ENCODE measurements at regions not wholly inside any gene's neighbourhood (a gene's known extent, or its start where the extent isn't known, plus 50 kb on each side); places are given as distances from the start of the nearest gene placed in this dataset.
"Not testable (repeated sequence)": the region's sequence is repeated elsewhere in the genome, so short reads cannot be mapped to it uniquely, and the experiment has no call there.

DNA sequence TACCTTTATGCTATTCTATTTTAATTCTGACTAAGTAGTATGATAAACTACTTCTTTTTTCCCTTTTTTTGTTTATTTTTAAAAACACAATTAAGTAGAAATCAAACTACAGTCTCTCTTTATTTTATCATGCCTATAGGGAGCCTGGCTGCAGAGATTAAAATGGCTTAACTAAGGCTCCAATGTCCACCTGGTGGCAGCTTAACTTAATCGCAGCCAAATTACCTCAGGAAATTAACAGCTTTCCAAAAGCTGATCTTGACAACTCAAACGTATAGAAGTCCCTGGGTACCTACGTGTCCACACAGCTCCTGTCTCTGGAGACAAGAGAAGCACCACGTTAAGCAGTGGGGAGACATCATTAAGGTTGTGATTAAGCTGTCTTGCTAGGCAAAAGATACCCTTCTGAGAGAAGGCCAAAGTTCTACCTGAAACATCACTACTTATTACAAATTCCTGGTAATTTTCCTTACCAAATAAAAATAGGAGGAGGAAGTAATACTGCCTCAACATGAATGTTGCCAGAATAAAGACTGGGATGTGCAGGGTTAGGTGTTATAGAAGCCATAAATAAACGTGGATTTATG lies 63.2 kb upstream of the SNX19 start:
- intact Hi-C loops (cut with DNase I), result no loop called here
- no peak for DNase-seq (ENCODE audit: low spot score)

DNA sequence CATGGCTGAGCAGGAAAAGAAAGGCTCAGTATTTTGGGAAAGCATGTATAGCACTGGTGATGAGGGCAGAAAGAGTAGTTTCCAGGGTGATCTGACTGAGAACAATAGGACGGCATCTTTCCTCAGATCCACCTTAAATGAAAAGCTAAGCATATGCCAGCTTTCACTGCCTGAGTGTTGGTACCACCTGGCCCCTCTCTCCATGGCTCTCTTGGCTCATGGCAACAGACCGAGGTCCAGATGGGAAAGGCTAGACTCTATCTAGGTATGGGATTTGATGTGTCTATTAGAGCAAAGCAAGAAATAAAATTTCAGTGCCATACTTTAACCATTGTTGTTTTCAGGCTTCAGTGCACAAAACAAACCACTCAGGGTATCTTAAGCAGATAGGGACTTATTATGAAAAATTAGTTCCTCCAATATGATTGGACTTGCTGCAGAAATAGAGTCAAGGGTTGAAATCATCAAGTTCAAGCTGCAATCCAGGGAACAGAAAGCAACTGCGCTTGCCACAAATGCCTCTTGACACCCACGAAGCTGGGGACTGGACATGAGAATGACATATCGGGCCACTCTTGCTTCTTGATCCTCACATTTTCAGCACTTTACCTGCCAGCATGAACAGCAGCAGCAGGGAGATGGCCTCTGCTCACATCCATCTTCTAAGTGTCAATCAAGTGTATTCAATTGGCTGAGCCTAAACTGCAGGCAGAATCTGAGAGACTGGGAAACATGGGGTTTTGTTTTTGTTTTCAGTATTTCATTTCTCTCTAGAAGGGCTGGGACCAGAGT lies 64.0 kb upstream of the SNX19 start:
- DNase-seq (ENCODE audit: low spot score), result no peak
- intact Hi-C loops (cut with DNase I), result no loop called here

DNA sequence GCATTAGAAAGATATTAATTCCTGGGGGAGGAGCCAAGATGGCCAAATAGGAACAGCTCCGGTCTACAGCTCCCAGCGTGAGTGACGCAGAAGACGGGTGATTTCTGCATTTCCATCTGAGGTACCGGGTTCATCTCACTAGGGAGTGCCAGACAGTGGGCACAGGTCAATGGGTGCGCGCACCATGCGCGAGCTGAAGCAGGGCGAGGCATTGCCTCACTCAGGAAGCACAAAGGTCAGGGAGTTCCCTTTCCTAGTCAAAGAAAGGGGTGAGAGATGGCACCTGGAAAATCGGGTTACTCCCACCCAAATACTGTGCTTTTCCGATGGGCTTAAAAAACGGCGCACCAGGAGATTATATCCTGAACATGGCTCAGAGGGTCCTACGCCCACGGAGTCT lies 68.0 kb upstream of the SNX19 start:
- intact Hi-C loops (cut with DNase I); DNase-seq (ENCODE audit: low spot score): not testable (repeated sequence)

DNA sequence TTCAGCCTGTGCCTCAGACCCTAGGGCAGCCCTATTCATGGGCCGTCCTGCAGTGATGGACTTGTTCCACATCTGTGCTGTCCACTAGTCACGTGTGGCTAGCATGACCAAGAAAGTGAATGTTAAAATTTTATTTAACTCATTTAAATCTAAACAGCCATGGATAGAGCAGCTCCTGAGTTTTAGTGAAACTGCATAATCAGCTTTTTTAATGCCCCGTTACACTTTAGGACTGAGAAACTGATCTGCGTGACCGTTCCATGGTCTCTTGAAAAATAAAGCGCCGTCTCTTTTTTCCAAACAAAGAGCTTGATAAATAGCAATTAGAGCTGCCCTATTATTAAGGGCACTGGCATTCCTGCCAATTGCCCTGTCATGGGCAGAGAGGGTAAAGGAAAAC lies 76.5 kb upstream of the SNX19 start:
- no peak for DNase-seq (ENCODE audit: low spot score)
- intact Hi-C loops (cut with DNase I), result no loop called here

- intact Hi-C loops (cut with DNase I), result no loop called here
These were observed 77.8 kb upstream of the SNX19 start for GRCh38 chr11:130994043-130994442.

DNA sequence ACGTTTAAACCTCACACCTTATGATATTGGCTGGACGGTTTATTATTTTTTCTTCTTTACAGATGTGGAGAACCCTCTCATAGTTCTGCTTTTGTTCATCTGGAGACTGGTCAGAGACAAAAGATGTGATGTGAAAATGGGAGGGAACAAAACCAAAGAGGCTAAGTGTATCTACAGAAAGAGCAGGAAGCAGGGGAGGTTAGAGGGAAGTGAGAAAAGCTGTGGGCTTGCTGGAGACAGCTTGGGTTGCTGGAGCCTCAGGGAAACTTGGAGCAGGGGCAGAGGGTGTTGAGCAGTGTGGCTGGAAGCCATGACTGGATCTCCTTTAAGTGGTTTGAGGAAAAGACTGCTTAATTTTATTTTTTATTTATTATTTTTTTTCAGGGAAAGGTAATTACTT lies 79.0 kb upstream of the SNX19 start:
- no peak for DNase-seq (ENCODE audit: low spot score)

More at GRCh38 chr11:130994043-130994442, 77.8 kb upstream of the SNX19 start:
- no peak for DNase-seq (ENCODE audit: low spot score)

GRCh38 chr11:130997278-130997677 lies 81.0 kb upstream of the SNX19 start:
- intact Hi-C loops (cut with DNase I), result no loop called here
- DNase-seq (ENCODE audit: low spot score), result no peak

More for the DNA sequence above, 79.0 kb upstream of the SNX19 start:
- intact Hi-C loops (cut with DNase I), result no loop called here

DNA sequence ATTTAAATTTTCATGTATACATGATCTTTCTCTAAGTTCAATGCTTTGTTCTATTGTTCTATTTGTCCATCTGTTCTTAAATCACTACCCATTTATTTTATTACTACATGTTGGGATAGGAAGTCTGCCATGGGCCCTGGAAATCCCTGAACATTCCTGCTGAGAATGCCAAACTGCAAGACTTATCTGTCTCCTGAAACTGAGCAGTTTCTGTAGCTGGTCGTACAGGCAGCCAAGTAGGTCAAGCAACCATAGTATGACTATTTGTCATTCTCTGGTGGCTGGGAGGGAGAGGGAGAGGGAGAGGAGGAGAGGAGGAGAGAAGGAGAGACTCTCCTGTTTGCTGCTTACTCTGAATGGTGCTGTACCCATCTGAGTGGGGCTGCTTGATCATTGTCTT lies 82.8 kb upstream of the SNX19 start:
- intact Hi-C loops (cut with DNase I), result no loop called here
- no peak for DNase-seq (ENCODE audit: low spot score)

DNA sequence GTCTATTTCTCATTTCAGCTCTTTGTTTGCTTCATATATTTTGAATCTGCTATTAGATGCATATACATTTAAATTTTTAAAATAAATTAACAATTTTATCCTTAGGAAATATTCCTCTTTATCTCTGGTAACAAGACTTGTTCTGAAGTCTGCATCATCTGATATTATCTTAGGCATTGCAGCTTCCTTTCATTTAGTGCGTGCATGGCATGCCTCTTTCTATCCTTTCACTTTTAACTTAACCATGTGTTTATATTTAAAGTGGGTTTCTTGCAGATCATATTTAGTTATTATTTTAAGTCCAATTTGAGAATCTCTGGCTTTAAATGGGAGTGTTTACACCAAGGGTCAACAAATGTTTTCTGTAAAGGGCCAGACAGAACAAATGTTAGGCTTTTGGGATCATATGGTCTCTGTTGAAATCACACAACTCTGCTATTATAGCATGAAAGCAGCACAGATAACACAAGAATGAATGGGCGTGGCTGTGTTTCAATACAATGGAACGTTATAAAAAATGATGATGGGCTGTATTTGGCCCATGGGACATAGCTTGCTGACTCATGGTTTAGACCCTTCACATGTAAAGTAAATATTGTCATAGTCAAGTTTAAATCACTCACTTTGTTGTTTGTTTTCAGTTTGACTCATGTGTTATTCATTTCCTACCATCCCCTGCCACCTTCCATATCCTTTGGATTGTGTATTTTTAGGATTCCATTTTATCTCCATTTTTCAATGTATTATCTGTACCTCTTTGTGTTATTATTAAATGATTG lies 83.9 kb upstream of the SNX19 start:
- DNase-seq (ENCODE audit: low spot score), result no peak
- intact Hi-C loops (cut with DNase I), result no loop called here

GRCh38 chr11:131002145-131002544 lies 85.9 kb upstream of the SNX19 start:
- DNase-seq (ENCODE audit: low spot score), result no peak
- intact Hi-C loops (cut with DNase I), result no loop called here

DNA sequence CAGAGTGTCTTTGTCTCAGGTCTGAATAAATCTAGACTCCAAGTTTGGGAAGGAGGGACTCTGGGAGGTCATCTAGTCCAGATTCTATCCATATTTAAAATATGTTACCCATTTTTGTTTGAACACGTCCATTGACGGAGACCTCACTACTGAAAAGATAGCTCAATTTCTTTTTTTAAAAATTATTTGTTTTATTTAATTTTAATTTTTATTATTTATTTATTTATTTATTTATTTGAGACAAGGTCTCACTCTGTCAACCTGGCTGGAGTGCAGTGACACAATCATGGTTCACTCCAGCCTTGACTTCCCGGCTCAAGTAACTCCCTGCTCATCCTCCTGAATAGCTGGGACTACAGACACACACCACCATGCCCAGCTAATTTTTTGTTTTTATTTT lies 89.5 kb upstream of the SNX19 start:
- intact Hi-C loops (cut with DNase I), result no loop called here
- DNase-seq (ENCODE audit: low spot score), result no peak

DNA sequence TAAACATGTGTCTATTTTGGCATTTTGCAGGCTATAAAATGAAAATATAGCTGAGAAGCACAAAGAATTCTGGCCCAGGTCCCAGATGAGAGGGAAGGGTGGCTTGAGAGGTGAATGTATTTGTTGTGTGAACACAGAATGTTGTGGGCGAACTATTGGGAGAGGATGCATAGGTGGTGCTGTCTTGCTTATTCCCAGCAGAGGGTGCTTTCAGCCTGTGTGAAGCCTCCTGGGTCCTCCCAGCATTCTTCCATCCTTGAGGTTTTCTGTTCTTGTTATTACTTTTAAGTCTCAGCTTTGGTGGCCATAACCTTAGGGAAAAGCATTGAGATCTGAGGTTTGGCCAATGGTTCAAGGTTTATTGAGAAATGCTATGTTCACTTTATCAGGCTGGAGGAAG lies 108.7 kb upstream of the SNX19 start:
- no peak for DNase-seq (ENCODE audit: low spot score)
- intact Hi-C loops (cut with DNase I), result no loop called here

GRCh38 chr11:131025421-131026125 lies 109.3 kb upstream of the SNX19 start:
- intact Hi-C loops (cut with DNase I), result no loop called here

DNA sequence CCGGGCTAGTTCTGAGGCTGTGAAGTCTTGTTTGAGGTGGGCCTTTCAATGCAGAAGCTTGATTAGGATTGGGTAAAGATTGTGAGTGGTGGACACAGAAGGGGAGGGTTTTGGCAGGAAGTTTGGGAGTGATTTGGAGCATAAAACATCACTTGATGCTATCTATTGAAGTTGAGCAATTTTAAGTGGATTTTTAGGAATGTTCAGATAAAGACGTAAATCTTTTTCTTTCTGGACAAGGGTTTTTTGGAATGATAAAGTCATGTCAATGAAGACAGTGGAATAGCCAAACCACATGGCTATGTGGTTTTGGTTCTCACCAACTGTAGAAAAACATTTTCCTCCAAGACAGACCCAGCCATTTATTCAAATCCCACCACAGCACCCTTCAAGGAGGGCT lies 111.2 kb upstream of the SNX19 start:
- DNase-seq (ENCODE audit: low spot score), result no peak
- intact Hi-C loops (cut with DNase I), result no loop called here

More at GRCh38 chr11:131025421-131026125, 109.3 kb upstream of the SNX19 start:
- no peak for DNase-seq (ENCODE audit: low spot score)

DNA sequence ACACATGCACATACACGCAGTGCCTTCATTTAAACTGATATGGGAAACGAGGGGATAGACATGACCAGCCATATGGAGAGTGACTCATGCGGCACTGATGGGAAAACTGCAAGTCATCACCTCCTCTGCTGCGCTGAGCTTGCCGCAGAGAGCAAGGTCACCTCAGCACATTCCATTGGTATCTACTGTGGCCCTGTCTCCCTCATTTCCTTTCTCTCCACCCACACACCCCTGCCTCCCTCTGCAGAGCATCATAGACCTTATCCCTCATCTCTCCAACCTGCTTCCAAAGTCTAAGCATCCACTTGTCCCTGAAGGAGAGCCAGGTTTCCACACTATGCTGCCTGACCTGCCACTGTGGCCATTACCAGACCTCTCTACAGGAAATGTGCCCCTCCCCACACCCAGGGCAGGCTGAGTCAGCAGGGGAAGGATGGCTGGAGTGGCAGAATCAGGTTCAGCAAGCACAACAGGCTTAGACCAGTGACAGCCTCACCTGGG lies 116.9 kb upstream of the SNX19 start:
- intact Hi-C loops (cut with DNase I), result no loop called here
- DNase-seq (ENCODE audit: low spot score), result no peak

- no peak for DNase-seq (ENCODE audit: low spot score)
- intact Hi-C loops (cut with DNase I), result no loop called here
These were observed 120.2 kb upstream of the SNX19 start for GRCh38 chr11:131036514-131036913.

DNA sequence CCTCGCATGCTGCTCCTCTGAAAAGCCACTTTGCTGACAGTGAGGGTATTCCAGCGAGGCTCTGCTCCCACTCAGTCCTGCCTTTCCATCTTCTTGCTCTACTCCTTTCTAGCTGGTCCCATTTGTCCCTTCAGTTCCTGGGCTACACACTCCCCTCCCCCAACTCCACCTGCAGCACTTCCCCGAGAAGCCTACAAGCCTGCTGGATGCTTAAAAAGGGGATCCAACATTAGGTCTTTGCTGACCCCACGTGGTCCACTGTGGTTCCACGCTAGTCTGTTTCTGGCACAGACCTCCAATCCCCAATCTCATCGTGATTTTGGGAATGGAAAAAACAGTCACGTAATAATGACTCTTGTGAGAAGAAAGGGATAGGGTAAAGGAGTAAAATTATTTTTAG lies 121.6 kb upstream of the SNX19 start:
- DNase-seq (ENCODE audit: low spot score), result no peak
- intact Hi-C loops (cut with DNase I), result no loop called here

DNA sequence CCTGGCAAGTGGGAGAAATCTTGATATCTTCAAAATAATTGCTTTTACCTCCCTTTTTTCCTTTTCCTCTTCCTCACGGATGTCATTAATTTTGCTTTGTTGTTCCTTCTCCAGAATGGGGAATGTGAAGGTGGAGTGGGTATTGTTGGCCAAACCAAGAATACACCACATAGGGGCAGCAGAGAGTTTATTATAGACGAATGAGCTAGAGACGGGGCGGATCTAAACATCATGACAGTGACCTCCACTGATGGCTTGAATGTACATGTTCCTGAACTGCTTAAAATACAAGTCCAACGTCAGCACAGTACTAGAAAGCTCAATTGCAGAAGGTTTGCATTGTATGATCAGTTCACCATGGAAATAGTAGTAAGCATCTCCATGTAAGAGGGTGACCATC lies 122.3 kb upstream of the SNX19 start:
- DNase-seq (ENCODE audit: low spot score), result no peak
- intact Hi-C loops (cut with DNase I), result no loop called here

DNA sequence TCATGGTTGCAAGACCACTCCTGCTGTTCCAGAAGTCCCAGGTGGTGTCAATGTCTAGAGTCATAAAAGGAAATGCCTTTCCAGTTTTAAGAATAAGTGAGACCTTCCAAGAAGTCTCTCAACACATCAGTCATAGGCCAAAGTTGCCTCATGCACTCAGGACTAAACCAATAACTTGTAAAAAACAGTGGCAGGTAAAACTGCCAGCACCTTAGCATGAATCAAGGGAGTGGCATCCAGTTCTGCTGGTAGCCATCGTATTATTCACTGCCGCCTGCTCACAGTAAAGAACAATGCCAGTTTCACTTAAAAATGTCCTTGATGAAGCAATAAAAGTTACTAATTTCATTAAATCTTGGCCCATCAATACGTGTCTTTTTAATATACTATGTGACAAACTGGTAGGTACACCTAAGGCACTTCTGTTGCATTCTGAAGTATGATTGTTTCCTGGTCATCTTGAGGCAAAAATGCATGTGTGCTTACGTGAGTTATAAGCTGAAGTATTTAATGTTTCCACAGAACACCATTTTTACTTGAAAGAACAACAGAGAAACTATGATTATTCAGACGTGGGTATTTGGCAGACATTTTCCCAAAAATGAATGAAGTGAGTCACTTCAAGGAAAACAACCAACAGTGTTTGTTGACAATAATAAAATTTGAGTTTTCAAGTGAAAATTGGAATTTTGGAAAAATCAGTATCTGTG lies 125.2 kb upstream of the SNX19 start:
- intact Hi-C loops (cut with DNase I), result no loop called here
- no peak for DNase-seq (ENCODE audit: low spot score)
